ENCODE measurements at regions not wholly inside any gene's neighbourhood (a gene's known extent, or its start where the extent isn't known, plus 50 kb on each side); places are given as distances from the start of the nearest gene placed in this dataset.

GRCh38 chr9:88235615-88236014 lies 97.3 kb upstream of the SPATA31C2 start:
- no peak for TF ChIP-seq CTCF (IDR thresholded peaks at IDR 0.05)
- no peak for TF ChIP-seq POLR2A (IDR thresholded peaks at IDR 0.05)

All from thyroid gland (tissue), 4 donors.